Heart right ventricle (tissue), 16 donors: ENCODE measurements at regions not wholly inside any gene's neighbourhood (a gene's known extent, or its start where the extent isn't known, plus 50 kb on each side); places are given as distances from the start of the nearest gene placed in this dataset.

Experiments used
- ATAC-seq, 8 donors: fragments of 200-7000 bp; cut with Tn5 transposase; one replicate each; pipeline ENCODE4 v1.9.1; 2020; ENCODE audit warnings: mild to moderate bottlenecking in 8 of 8, moderate library complexity in 8 of 8, moderate number of reproducible peaks in 1 of 8
- DNase-seq, 2 donors: peaks; one replicate each; pipeline ENCODE4 v3.0.0-alpha.2; 2020
- H3K27ac ChIP-seq, 10 donors: fragments of 200-600 bp; sonication (generic) in 2 of 10; one replicate each; pipeline versions ENCODE4 v1.5.0 to v1.8.0; 2020 to 2022; ENCODE audit warnings: mild to moderate bottlenecking in 3 of 10
- H3K27me3 ChIP-seq, 7 donors: fragments of 200-600 bp; one replicate each; pipeline ENCODE4 v1.8.0; 2021 to 2022; ENCODE audit warnings: mild to moderate bottlenecking in 2 of 7
- H3K36me3 ChIP-seq, 9 donors: fragments of 200-600 bp; sonication (generic) in 1 of 9; one replicate each; pipeline versions ENCODE4 v1.5.0 to v1.8.0; 2020 to 2022; ENCODE audit warnings: mild to moderate bottlenecking in 2 of 9
- H3K4me1 ChIP-seq, 9 donors: fragments of 200-600 bp; sonication (generic) in 1 of 9; one replicate each; pipeline versions ENCODE4 v1.5.0 to v1.8.0; 2020 to 2022; ENCODE audit warnings: mild to moderate bottlenecking in 4 of 9
- H3K4me3 ChIP-seq, 10 donors: fragments of 200-600 bp; sonication (generic) in 2 of 10; one replicate each; pipeline versions ENCODE4 v1.5.0 to v1.8.0; 2020 to 2022; ENCODE audit warnings: mild to moderate bottlenecking in 7 of 10, moderate library complexity in 2 of 10
- H3K9me3 ChIP-seq, 11 donors: fragments of 200-600 bp in 10 of 11; sonication (generic) in 2 of 11; one replicate each; pipeline versions ENCODE4 v1.5.0 to v1.8.0; 2013 to 2022; ENCODE audit warnings: mild to moderate bottlenecking in 2 of 11, control low read depth in 1 of 11, moderate library complexity in 1 of 11
- CTCF ChIP-seq, 9 donors: fragments of 200-600 bp; sonication (generic) in 2 of 9; IDR thresholded peaks; one replicate each; pipeline versions ENCODE4 v1.5.0 to v1.8.0; 2021 to 2022; ENCODE audit warnings: antibody characterized with exemption in 9 of 9, mild to moderate bottlenecking in 5 of 9, moderate library complexity in 1 of 9
- WGBS, 2 donors: extraction: QIAGEN DNeasy Blood & Tissue Kit; methylation state at CpG; one replicate each; pipeline ENCODE4 v1.1.7; 2013; ENCODE audit warnings: inconsistent platforms in 1 of 2; 5-methylcytosine and 5-hydroxymethylcytosine counted together
- intact Hi-C, 10 donors: fragments of 100-400 bp; cut with DNase I; formaldehyde crosslinking; loops; one replicate each; pipeline versions ENCODE4 v1.11.1 to v1.14.2; 2022
- donor health status: Arrhythmogenic right ventricular cardiomyopathy.
- donor health status: ischemic (EF 13 %, LVEDD 7.1; RV severe dilation, severe dysfunction).
- donor health status: healthy with polysubstance abuse.
- donor health status: DM: no; HTN: yes; CAD: no.
- donor health status: DM: no; HTN: no; CAD: no.
- donor health status: ischemic (EF 25% LVEDD 6.9; RV normal size, moderate dysfunction).
- donor health status: ischemic (EF 25% LVEDD 5.7; RV mildly dilated, moderate dysfunction).
- donor health status: healthy.
- donor health status: DM: yes; HTN: yes; CAD: no.
- donor health status: Ischemic cardiomyopathy.
- donor health status: ischemic (EF 35%, LVEDD 5.7; RV mildly dilated, moderate dysfunction).
- donor health status: nonischemic (EF 11% LVEDD 7.7; RV severe dilation, severe dysfunction).
- donor health status: DM: yes; HTN: yes; CAD: no.
- donor health status: PGD.
- donor health status: ischemic (EF 29% LVEDD 5.4; RV normal size, mild dysfunction).
- donor health status: nonischemic (EF 23%, LVEDD 6.1; RV moderate dilation, normal function).

GRCh38 chr1:87968197-87968955, 639.7 kb downstream of the LMO4 start:
- DNase-seq (peak; percentile 29 to 58), ATAC-seq (peak; percentile 89 to 93 (median 91))
- Histone ChIP-seq H3K4me3 (no peak overlapping the region), H3K4me1 (peaks cover 0 to 28% (median 6%) of the 10 kb centered on the region in 9 donors), H3K27me3 (no peaks in the 10 kb centered on the region), H3K27ac (peak overlapping the region in 9 of 10 donors; percentile 17 to 65 (median 45)), H3K9me3 (no peaks in the 10 kb centered on the region), H3K36me3 (no peaks in the 10 kb centered on the region)
- WGBS, 2 donors, result 35 to 42% methylated on average over 4 of the region's 4 CpGs
- TF ChIP-seq CTCF (IDR thresholded peaks at IDR 0.05), result no peak
- intact Hi-C loops, result no loop called here

GRCh38 chr1:87969040-87969439, 640.4 kb downstream of the LMO4 start:
- no peak for DNase-seq
- H3K9me3 ChIP-seq, result no peaks in the 10 kb centered on the region
- intact Hi-C loops, result no loop called here
- H3K36me3 ChIP-seq, result no peaks in the 10 kb centered on the region
- no peak for TF ChIP-seq CTCF (IDR thresholded peaks at IDR 0.05)
- peaks cover 0 to 28% (median 6%) of the 10 kb centered on the region in 9 donors for H3K4me1 ChIP-seq
- no peak for ATAC-seq
- 69 to 70% methylated on average over 2 of the region's 2 CpGs for WGBS, 2 donors
- H3K4me3 ChIP-seq, result no peak overlapping the region
- no peaks in the 10 kb centered on the region for H3K27me3 ChIP-seq
- peak overlapping the region in 3 of 10 donors; percentile 46 to 65 (median 60) for H3K27ac ChIP-seq

DNA sequence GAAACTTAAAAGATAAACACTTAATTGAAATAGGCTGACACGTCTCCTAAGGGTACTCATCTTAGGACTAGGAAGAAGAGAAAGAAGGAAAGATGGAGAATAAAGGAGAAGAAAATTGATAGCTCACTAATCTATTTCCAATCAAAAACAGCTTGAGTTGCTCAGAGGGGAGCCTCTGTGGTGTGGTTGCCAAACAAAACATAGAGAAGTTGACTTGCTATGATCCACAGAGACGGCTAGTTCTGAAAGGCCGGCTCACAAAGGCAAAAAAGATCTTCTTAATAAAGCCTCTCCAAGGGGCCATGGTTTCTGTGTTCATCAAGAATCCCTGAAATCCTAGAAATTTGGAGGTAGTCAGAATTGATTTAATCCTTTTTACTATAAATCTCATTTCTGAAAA, 644.1 kb downstream of the LMO4 start:
- ATAC-seq, result no peak
- Histone ChIP-seq H3K36me3 (no peaks in the 10 kb centered on the region), H3K4me3 (no peak overlapping the region), H3K27ac (no peak overlapping the region), H3K9me3 (no peaks in the 10 kb centered on the region), H3K4me1 (peaks cover 0 to 24% (median 5%) of the 10 kb centered on the region in 9 donors), H3K27me3 (no peaks in the 10 kb centered on the region)
- WGBS, 2 donors, result 56 to 71% methylated on average over 3 of the region's 3 CpGs
- intact Hi-C loops, result no loop called here
- no peak for TF ChIP-seq CTCF (IDR thresholded peaks at IDR 0.05)
- DNase-seq, result no peak

DNA sequence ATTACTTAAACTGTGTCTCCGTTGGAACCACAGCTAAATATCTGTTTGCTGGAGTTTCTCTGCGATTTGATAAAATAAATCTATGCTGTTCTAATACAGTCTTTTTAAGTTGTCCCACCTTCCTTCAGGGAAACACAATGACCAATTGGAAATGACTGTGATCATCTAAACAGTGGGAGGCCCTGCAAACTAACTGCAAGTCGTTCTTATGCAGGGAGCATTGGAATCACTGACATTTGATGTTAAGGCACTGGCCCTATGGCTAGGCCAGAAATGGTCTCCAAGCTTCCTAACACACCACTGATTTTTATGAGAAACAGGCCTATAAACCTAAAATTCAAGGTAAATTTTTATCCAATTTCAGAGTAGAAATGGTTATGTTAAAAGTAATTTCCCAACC, 645.2 kb downstream of the LMO4 start:
- intact Hi-C loops, result no loop called here
- no peak overlapping the region for H3K4me3 ChIP-seq
- H3K27me3 ChIP-seq, result no peaks in the 10 kb centered on the region
- 80 to 81% methylated on average over 3 of the region's 3 CpGs for WGBS, 2 donors
- H3K4me1 ChIP-seq, result peaks cover 0 to 13% (median 2%) of the 10 kb centered on the region in 9 donors
- TF ChIP-seq CTCF (IDR thresholded peaks at IDR 0.05), result no peak
- ATAC-seq, result no peak
- H3K27ac ChIP-seq, result no peak overlapping the region
- H3K36me3 ChIP-seq, result no peaks in the 10 kb centered on the region
- no peak for DNase-seq
- no peaks in the 10 kb centered on the region for H3K9me3 ChIP-seq
